Spleen (tissue), 7 donors: ENCODE measurements at regions not wholly inside any gene's neighbourhood (a gene's known extent, or its start where the extent isn't known, plus 50 kb on each side); places are given as distances from the start of the nearest gene placed in this dataset.

ENCODE experiments used
- CTCF ChIP-seq, 11 experiments: fragments of 200-600 bp in 7 of 11; fragments of 450-650 bp in 4 of 11; sonication (generic) in 4 of 11; IDR thresholded peaks in 8 of 11; conservative IDR thresholded peaks in 3 of 11; 1 replicate in 7 of 11; 2 replicates in 4 of 11; pipeline versions ENCODE4 v1.4.0 to v1.8.0; 2016 to 2021; ENCODE audit warnings: antibody characterized with exemption in 11 of 11, inconsistent platforms in 4 of 11, mild to moderate bottlenecking in 1 of 11
- POLR2A ChIP-seq, 3 donors: fragments of 450-650 bp; IDR thresholded peaks; one replicate each; pipeline ENCODE4 v1.5.1; 2017; ENCODE audit warnings: antibody characterized with exemption in 3 of 3, mild to moderate bottlenecking in 1 of 3
- POLR2AphosphoS5 ChIP-seq, 3 donors: sonication (generic); formaldehyde crosslinking; IDR thresholded peaks; one replicate each; pipeline ENCODE4 v1.5.1; 2017; ENCODE audit warnings: antibody characterized with exemption in 3 of 3
- donor health status: DM: no; HTN: no; CAD: no; lungs with moderate emphysema.
- donor health status: DM: no; HTN: no; CAD: no.
- donor health status: DM: no; HTN: no; CAD: no.

- TF ChIP-seq POLR2AphosphoS5 (IDR thresholded peaks at IDR 0.05) (no peak), POLR2A (IDR thresholded peaks at IDR 0.05) (no peak), CTCF (IDR thresholded peaks at IDR 0.05 in 8 of 11, conservative IDR thresholded peaks at IDR 0.05 in 3 of 11) (no peak)
Observed at GRCh38 chr14:95396221-95396620, 76.5 kb upstream of the CLMN start.
